Tongue (tissue), 1 donor: ENCODE measurements at regions not wholly inside any gene's neighbourhood (a gene's known extent, or its start where the extent isn't known, plus 50 kb on each side); places are given as distances from the start of the nearest gene placed in this dataset.
"Not testable (repeated sequence)": the region's sequence is repeated elsewhere in the genome, so short reads cannot be mapped to it uniquely, and the experiment has no call there.

Source experiments
- DNase-seq: peaks from one replicate; pipeline ENCODE4 v3.0.0-alpha.2; 2015

DNA sequence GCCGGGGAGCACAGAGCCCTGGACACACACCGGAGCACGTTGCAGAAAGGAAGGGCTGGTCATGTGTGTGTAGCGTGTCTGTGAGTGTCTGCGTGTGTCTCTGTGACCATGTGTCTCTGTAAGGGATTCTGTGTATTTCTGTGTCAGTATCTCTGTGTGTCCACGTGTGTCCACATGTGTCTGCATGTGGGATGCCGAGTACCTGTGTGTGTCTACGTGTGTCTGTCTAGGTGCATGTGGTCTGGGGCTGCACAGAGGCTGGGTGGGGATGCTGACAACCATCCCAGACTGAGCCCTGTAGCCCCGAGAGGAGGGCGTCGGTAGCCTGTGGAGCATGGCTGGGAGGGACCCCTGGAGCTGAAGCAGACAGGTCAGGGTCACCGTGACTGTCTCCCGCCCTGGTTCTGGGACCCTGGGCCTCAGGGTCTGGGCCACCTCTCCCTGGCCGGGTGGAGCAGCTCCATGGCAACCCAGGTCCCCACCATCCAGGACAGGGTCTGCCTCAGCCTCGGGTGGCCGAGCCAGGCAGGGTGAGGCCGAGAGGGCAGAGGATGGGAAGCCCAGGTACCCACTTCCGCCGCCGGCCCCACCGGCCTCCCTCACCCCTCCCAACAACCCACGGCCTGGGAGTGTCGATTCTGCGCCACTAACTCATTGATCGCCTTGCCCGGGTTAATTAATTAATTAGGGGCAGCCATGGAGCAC is 122.7 kb downstream of the FAM53A start:
- DNase-seq, result no peak

DNA sequence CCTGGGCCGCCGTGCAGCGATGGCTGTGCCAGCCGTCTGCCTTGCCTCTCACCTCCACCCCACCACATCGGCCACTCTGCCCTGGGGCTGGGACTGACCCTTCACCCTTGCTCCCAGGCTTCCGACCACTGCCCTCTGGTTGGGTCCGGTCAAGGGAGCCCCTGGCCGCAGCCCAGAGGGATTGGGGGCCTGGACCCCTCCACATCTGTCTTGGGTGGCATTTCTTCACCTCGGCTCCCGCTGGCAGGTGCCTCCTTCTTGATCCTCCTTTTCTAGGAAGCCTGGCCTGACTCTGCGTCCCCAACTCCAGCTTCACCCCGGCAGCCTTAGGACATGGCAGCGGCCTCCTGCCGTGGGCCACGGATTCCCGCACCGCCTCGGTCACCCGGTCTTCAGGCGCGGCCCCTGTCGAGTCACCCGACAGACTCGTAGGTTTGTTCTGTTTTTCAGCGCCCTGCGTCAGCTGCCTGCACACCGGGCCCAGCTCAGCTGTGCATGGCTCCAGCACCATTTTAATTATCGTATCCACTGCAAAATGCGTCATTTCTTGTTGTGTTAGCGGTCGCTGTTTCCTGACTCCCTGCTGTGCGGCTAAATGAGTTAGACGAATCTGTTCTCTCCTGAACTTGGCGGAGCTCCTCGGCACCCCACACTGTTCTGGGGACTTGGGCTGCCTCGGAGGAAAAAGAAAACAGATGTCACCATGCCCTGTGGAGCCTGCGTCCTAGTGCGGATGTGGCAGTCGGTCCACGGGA is 124.0 kb downstream of the FAM53A start:
- no peak for DNase-seq

DNA sequence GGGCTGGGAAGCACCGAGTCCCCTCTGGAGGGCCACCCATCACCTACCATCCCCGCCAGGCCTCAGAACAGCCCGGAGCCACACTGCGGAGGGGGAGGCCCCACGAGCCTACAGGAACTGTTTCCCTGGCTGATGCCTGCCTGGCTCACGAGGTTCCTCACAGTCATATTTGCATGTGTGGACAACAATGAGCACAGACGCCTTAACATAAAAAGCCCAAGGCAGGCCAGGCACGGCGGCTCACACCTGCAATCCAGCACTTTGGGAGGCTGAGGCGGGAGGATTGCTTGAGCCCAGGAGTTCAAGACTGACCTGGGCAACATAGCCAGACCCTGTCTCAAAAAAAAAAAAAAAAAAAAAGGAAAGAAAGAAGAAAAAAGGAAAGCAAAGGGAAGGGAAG is 125.9 kb downstream of the FAM53A start:
- no peak for DNase-seq

DNA sequence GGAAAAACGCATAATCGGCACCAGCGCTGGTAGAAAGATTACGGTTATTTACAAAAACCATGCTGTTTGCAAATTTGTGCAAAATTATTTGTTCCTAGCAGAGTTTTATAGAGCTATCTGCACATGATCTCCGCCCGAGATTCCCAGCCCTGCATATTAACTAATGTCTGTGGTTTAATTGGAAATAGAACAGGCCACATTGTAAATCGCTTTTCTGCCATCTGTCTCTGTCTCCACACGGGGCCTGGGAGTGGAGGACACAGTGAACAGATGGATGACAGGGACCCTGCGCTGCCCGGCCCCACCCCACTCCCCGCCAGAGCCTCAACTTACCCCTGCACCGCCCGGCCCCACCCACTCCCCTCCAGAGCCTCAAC is 126.9 kb downstream of the FAM53A start:
- no peak for DNase-seq

GRCh38 chr4:1556541-1557220 is 127.4 kb downstream of the FAM53A start:
- DNase-seq, result no peak

DNA sequence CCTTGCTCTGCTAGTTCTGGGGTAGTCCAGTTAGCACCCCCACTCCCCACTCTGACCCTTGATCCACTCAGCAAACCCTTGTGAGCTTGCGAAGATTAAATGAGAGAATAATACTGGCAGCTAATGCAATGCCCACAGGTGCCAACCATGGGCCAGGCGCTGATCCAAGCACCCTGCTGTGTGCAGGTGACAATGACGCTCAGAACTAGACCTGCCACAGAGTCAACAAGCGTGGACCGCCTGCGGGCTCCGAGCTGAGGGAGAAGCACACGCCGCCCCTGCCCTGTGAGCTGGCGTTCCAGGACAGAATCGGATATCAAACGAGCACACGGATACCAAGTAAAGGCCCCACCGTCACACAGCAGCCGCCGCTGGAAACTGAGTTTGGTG is 129.2 kb downstream of the FAM53A start:
- no peak for DNase-seq

GRCh38 chr4:1554246-1554875 is 129.8 kb downstream of the FAM53A start:
- DNase-seq, result no peak

- no peak for DNase-seq
Observed at GRCh38 chr4:1553365-1553764, 130.7 kb downstream of the FAM53A start.

DNA sequence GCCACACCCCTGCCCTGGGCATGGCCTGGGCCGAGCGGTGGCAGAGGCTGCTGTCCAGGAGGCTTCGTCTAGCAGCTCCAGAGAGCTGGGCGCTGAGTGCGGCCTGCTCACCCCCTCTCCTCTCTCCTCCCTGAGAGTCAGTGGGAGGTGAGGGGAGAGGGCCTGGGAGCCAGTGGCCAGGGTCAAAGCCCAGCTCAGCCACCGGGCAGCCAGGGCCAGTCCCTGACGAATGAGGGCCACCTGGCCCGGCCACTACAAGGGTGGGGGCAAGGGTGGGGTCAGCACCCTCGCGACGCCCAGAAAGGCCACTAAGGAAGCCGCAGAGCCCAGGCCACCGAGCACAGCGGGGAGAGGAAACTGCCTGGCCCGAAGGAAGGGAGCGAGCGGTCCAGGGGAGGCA is 131.7 kb downstream of the FAM53A start:
- DNase-seq, result no peak

DNA sequence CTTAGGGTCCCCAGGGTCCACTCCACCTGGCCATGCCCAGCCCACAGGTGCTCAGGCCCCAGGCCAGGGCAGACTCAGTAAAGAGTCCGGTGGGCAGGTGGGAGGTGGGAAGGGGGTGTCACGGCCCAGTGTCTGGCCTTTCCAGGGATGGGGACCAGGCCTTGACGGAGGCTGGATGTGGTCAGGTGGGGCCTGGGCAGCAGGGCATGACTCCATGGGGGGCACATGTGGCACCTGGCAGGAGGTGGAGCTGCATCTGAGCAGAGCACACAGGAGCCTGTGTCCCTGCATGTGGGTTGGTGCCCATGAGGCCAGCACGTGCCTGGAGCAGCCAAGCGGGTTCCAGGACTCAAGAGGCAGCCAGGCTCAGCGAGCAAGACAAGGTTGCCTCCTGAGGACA is 132.9 kb downstream of the FAM53A start:
- DNase-seq, result no peak

GRCh38 chr4:1550122-1551070 is 133.7 kb downstream of the FAM53A start:
- DNase-seq, result no peak

GRCh38 chr4:1549638-1550035 is 134.5 kb downstream of the FAM53A start:
- DNase-seq, result no peak

- not testable (repeated sequence) for DNase-seq
Observed at GRCh38 chr4:1548827-1549637, 135.1 kb downstream of the FAM53A start.

DNA sequence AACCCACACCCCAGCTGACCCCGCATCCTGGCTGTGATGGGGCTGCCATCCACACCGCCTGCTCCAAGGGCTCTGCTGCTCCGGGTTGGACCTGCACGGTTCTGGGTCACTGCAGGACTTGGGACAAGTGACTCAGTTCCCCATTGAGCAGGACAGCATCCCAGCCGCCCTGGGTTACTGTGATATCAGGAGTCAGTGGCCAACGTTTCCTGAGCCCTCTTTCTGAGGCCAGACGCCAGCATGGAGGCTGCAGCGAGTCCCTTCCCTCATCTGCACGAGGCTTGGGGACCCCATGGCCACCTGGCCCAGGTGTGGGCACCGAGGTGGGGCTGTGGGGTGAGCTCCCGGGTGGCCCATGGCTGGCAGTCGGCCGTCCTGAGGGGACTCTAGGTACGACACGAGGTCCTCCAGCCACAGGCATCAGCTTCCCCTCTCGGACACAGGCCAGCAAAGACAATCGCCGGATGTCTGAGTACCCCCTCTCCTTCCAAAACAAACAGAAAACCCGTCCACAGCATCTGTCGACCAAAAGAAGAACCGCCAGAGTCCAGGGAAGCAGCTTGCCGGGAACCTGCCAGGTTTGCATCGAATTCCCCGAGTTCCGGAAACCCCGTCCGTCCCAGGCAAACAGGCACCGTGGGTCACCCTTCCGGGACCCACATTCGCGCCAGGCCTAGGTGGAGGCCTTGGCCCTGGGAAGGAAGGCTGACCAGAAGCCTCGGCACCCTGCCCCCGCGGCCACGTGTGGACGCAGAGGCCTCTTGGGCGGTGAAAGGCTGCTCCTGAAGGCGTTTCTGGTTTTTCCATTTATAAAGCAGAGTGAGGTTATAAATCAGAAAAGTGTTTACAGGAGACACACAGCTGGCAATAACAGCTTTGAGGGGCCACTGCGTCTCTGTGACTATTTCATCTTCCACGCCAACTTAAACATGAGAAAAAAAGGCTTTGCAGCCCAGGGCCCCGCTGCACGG is 136.0 kb downstream of the FAM53A start:
- DNase-seq, result peak; percentile 57

DNA sequence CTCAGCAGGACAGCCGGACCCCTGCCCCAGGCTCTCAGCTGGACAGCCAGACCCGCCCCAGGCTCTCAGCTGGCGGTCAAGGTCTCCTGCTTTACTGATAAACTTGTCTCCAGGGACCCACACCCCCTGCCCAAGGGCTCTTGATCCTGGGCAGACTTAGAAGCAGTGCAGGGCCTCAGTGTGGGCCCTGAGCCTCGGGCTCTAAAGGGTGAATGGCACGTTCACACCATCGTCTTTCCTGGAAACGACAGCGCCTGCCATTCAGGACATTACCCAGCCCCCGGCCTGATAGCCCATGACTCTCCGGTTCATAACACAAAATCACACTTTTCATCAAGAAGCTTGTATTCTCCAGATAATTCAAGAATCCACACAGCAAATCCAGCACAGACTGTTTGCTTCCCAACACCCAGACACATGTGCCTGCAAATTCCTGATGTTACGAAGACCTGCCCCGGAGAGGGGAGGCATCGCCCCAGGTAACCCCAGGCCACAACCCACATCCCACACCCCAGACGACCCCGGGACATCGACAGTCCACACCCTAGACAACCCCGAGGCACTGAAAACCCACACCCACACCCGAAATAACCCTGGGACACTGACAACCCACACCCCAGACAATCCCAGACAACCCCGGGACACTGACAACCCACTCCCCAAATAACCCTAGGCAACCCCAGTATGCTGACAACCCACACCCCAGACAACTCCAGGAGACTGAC is 136.8 kb downstream of the FAM53A start:
- DNase-seq, result no peak

- peak; percentile 20 for DNase-seq
Observed at GRCh38 chr4:1544861-1545281, 138.6 kb upstream of the NKX1-1 start.

DNA sequence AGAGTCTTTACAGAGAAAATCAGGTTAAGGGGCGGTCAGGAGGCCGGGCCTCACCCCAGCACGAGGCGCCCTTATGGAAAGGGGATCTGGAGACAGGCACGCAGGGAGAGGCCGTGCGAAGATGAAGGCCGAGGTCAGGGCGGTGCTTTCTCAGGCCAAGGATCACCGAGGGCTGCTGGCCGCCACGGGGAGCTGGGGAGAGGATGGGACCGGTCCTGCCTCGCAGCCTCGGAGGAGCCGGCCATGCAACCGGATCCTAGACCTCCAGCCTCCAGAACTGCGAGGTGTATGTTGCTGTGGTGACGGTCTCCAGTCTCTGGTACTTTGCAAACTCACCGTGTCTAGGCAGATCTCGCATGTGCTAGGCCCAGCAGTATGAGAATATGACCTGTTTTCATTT is 138.2 kb upstream of the NKX1-1 start:
- DNase-seq, result not testable (repeated sequence)

DNA sequence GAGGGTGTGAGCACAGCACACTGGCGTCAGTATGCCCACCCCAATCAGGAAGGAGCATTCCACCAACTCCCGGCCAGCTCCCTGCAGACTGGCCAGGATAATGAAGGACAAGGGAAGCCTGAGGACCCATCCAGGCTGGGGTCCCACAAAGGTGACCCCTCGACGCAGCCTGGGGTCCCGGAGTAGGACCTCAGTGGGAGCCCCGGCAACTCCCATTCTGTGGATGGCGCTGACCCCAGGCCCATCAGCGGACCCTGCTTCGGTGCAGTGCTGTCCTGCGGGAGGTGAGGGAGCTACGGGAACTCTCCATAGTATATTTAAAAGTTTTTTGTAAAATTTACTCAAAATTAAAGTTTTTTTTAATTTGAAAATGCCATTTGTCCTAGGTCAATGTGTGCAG is 137.7 kb upstream of the NKX1-1 start:
- DNase-seq, result no peak

- DNase-seq, result no peak
Observed at GRCh38 chr4:1543561-1543960, 137.3 kb upstream of the NKX1-1 start.
